IMR-90 (cell line): ENCODE measurements at regions not wholly inside any gene's neighbourhood (a gene's known extent, or its start where the extent isn't known, plus 50 kb on each side); places are given as distances from the start of the nearest gene placed in this dataset.
A peak's percentile ranks its signal among the peaks of the same experiment; 100 is the strongest.
"Not testable (repeated sequence)": the region's sequence is repeated elsewhere in the genome, so short reads cannot be mapped to it uniquely, and the experiment has no call there.

Source experiments
- ATAC-seq: fragments of 200-7000 bp; cut with Tn5 transposase; 2 replicates; pipeline ENCODE4 v1.9.1; 2020; ENCODE audit warnings: low read depth, mild to moderate bottlenecking, moderate library complexity
- BruUV-seq: library from RNA; stranded (reverse); fragments of 400-500 nt; replicated peaks from 2 replicates; lab custom pipeline; 2021; lab: Mats Ljungman, UMichigan
- CTCF ChIA-PET: fragments of 300-600 bp; formaldehyde crosslinking; extraction: SDS; loops from one replicate; lab custom pipeline; 2021; ENCODE audit warnings: antibody characterized with exemption; lab: Yijun Ruan, JAX
- POLR2A ChIA-PET: fragments of 300-600 bp; sonication (Branson Sonifier 250); formaldehyde crosslinking; loops from one replicate; lab custom pipeline; 2022; ENCODE audit warnings: antibody characterized with exemption; ENCODE audit not compliant: unreplicated experiment; lab: Charles Lee
- DNase-seq: peaks from one replicate; pipeline ENCODE4 v3.0.0; 2013
- H2AFZ ChIP-seq: replicated peaks from 2 replicates; pipeline ENCODE3; 2013; ENCODE audit warnings: low read length, mild to moderate bottlenecking; ENCODE audit not compliant: poor library complexity
- H2AK5ac ChIP-seq: 2 replicates; pipeline ENCODE4 v1.6.1; 2013; ENCODE audit warnings: low read depth, low read length, inconsistent platforms
- H2AK9ac ChIP-seq: replicated peaks from 2 replicates; pipeline ENCODE3; 2013; ENCODE audit warnings: mild to moderate bottlenecking, low read depth, low read length, moderate library complexity; ENCODE audit not compliant: poor library complexity
- H2BK120ac ChIP-seq: 2 replicates; pipeline ENCODE4 v1.6.1; 2013; ENCODE audit warnings: low read depth, low read length, inconsistent platforms
- H2BK15ac ChIP-seq: 3 replicates; pipeline ENCODE4 v1.6.1; 2013; ENCODE audit warnings: low read depth, low read length, inconsistent platforms
- H2BK20ac ChIP-seq: 2 replicates; pipeline ENCODE4 v1.6.1; 2013; ENCODE audit warnings: low read depth, mild to moderate bottlenecking, inconsistent platforms, low read length, moderate library complexity
- H2BK5ac ChIP-seq: 2 replicates; pipeline ENCODE4 v1.6.1; 2013; ENCODE audit warnings: mild to moderate bottlenecking, low read depth, low read length, inconsistent platforms; ENCODE audit not compliant: poor library complexity, severe bottlenecking
- H3K14ac ChIP-seq: replicated peaks from 2 replicates; pipeline ENCODE4 v1.6.1; 2013; ENCODE audit warnings: low read depth, low read length, inconsistent platforms
- H3K18ac ChIP-seq: 2 replicates; pipeline ENCODE4 v1.6.1; 2013; ENCODE audit warnings: low read depth, low read length, control low read depth
- H3K23ac ChIP-seq: 2 replicates; pipeline ENCODE4 v1.6.1; 2013; ENCODE audit warnings: low read depth, low read length, inconsistent platforms
- H3K27ac ChIP-seq: 2 replicates; pipeline ENCODE4 v1.5.1; 2013; ENCODE audit warnings: mild to moderate bottlenecking, control low read depth, low read length; ENCODE audit not compliant: insufficient read depth
- H3K27me3 ChIP-seq: 2 replicates; pipeline ENCODE4 v1.6.1; 2013; ENCODE audit warnings: low read length; ENCODE audit not compliant: control insufficient read depth, insufficient read depth
- H3K36me3 ChIP-seq: 2 replicates; pipeline ENCODE4 v1.6.1; 2013; ENCODE audit warnings: low read length, mixed read lengths; ENCODE audit not compliant: control insufficient read depth, insufficient read depth
- H3K4ac ChIP-seq: 2 replicates; pipeline ENCODE4 v1.6.1; 2013; ENCODE audit warnings: low read depth, low read length, inconsistent platforms
- H3K4me1 ChIP-seq: 2 replicates; pipeline ENCODE4 v1.6.1; 2013; ENCODE audit warnings: low read length, mixed read lengths; ENCODE audit not compliant: control insufficient read depth, insufficient read depth
- H3K4me2 ChIP-seq: 2 replicates; pipeline ENCODE4 v1.6.1; 2013; ENCODE audit warnings: low read depth, mild to moderate bottlenecking, control low read depth, low read length, moderate library complexity
- H3K4me3 ChIP-seq: 2 replicates; pipeline ENCODE4 v1.5.1; 2013; ENCODE audit warnings: low read depth, mild to moderate bottlenecking, control low read depth, low read length, moderate library complexity; ENCODE audit not compliant: insufficient read depth
- H3K56ac ChIP-seq: 2 replicates; pipeline ENCODE4 v1.6.1; 2013; ENCODE audit warnings: low read length, inconsistent platforms; ENCODE audit not compliant: insufficient read depth; ENCODE audit errors: extremely low read depth
- H3K79me1 ChIP-seq, 2 experiments: 2 replicates each; pipeline ENCODE4 v1.6.1; 2013; ENCODE audit warnings: low read length in 2 of 2, inconsistent platforms in 1 of 2, low read depth in 1 of 2
- H3K9ac ChIP-seq: 2 replicates; pipeline ENCODE4 v1.6.1; 2013; ENCODE audit warnings: low read depth, low read length, control low read depth
- H3K9me1 ChIP-seq: 2 replicates; pipeline ENCODE4 v1.6.1; 2013; ENCODE audit warnings: low read length, inconsistent platforms; ENCODE audit not compliant: insufficient read depth
- H3K9me3 ChIP-seq: 2 replicates; pipeline ENCODE4 v1.6.1; 2013; ENCODE audit warnings: low read length; ENCODE audit not compliant: control insufficient read depth, insufficient read depth
- H4K20me1 ChIP-seq: 2 replicates; pipeline ENCODE4 v1.6.1; 2013; ENCODE audit warnings: low read length, inconsistent platforms; ENCODE audit not compliant: insufficient read depth
- H4K5ac ChIP-seq: 2 replicates; pipeline ENCODE4 v1.6.1; 2013; ENCODE audit warnings: mild to moderate bottlenecking, low read depth, low read length, control low read depth
- H4K8ac ChIP-seq, 2 experiments: 2 replicates each; pipeline ENCODE4 v1.6.1; 2013; ENCODE audit warnings: low read depth in 2 of 2, low read length in 2 of 2, control low read depth in 1 of 2, inconsistent platforms in 1 of 2
- H4K91ac ChIP-seq: 2 replicates; pipeline ENCODE4 v1.6.1; 2013; ENCODE audit warnings: low read depth, low read length, inconsistent platforms; ENCODE audit not compliant: insufficient read depth
- WGBS, 2 experiments: methylation state at CpG; one replicate each; pipeline versions ENCODE4 v1.1.5 to v1.1.7; 2013; ENCODE audit warnings: missing lambda C conversion rate in 2 of 2; ENCODE audit not compliant: insufficient read length in 1 of 2; ENCODE audit errors: extremely low coverage in 2 of 2; 5-methylcytosine and 5-hydroxymethylcytosine counted together
- dilution Hi-C: fragments of 300-500 bp; cut with HindIII; formaldehyde crosslinking; loops from one replicate; pipeline ENCODE4 v1.14.3; 2018; ENCODE audit warnings: low sequenced_read_pairs; ENCODE audit not compliant: unreplicated experiment
- in situ Hi-C: fragments of 300-500 bp; cut with MboI; formaldehyde crosslinking; loops from 3 replicates; pipeline ENCODE4 v1.14.3; 2019; ENCODE audit warnings: low sequenced_read_pairs, inconsistent platforms, mixed read lengths
- intact Hi-C: fragments of 100-400 bp; cut with micrococcal nuclease; formaldehyde crosslinking; loops from 2 replicates; pipeline ENCODE4 v1.10.0; 2022

DNA sequence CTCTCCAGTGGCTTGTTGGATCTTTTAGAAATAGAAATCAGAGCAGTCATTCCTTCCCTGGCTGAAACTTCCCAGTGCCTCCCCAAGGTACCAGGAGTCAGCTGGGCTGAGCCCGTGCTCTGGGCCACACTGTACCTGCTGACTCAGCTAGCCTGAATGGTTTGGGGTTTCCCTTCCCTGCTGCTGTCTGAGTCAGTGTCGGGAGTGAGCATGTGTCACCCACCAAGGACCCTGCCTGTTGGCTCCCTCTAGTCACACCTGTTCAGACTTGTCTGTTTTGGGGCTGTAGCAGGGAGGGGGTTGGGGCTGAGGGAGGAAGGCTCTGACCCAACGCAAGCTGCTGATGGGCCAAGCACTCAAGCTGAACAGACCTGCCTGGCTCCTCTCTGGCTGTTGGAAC lies 4493.9 kb upstream of the TPTE start:
- no CpG with 5 or more reads among the region's 3 CpGs for WGBS, 2 experiments
- H3K4me3 ChIP-seq, H2BK20ac ChIP-seq, H2BK5ac ChIP-seq, H3K9me3 ChIP-seq, POLR2A ChIA-PET, H4K91ac ChIP-seq, H2AK9ac ChIP-seq, H2AFZ ChIP-seq, H2BK15ac ChIP-seq, H4K8ac ChIP-seq, H3K4ac ChIP-seq, H4K20me1 ChIP-seq, H3K27ac ChIP-seq, H3K56ac ChIP-seq, in situ Hi-C loops, H3K18ac ChIP-seq, H2BK120ac ChIP-seq, H3K9ac ChIP-seq, DNase-seq, H3K79me1 ChIP-seq, H3K9me1 ChIP-seq, H3K14ac ChIP-seq, H3K4me1 ChIP-seq, H3K27me3 ChIP-seq, BruUV-seq, H3K23ac ChIP-seq, intact Hi-C loops, H3K4me2 ChIP-seq, H4K5ac ChIP-seq, H3K36me3 ChIP-seq, dilution Hi-C loops, CTCF ChIA-PET, H2AK5ac ChIP-seq: not testable (repeated sequence)
- ATAC-seq: peak; percentile 60

DNA sequence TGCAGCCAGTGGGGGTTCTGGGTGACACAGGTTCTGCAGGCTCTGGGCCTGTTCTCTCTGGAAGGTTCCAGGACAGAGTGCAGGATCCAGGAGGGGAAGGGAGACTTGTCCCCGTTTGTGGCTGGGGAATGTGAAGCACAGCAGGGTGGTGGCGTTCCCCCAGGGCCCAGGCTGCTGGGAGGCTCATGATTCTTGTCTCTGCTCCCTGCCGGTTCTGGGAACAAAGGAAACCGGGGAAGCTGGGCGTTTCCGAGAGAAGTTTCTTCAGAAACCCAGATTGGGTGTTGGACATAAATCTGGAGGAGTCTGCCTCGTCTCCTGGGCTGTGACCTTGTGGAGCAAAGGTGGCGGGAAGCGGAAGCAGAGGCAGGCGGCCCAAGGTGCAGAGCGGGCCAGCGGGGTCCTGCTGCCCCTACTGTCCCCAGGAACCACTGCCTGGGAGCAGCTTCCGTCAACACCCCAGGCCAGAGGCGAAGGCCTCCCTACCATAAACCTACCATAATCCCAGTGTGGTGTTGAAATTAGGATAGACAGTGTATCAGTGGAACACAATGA lies 4487.2 kb upstream of the TPTE start:
- WGBS, 2 experiments: no CpG with 5 or more reads among the region's 14 CpGs
- H3K14ac ChIP-seq, H3K23ac ChIP-seq, BruUV-seq, ATAC-seq, H4K91ac ChIP-seq, in situ Hi-C loops, H3K9me1 ChIP-seq, H2AK5ac ChIP-seq, H2BK5ac ChIP-seq, intact Hi-C loops, H4K5ac ChIP-seq, H3K9ac ChIP-seq, H3K27ac ChIP-seq, H3K79me1 ChIP-seq, DNase-seq, H3K4me3 ChIP-seq, CTCF ChIA-PET, H3K36me3 ChIP-seq, H2AK9ac ChIP-seq, H3K4me1 ChIP-seq, dilution Hi-C loops, H4K8ac ChIP-seq, H3K18ac ChIP-seq, H2BK20ac ChIP-seq, H2BK15ac ChIP-seq, H3K56ac ChIP-seq, H2BK120ac ChIP-seq, H3K27me3 ChIP-seq, H3K4ac ChIP-seq, H3K9me3 ChIP-seq, POLR2A ChIA-PET, H2AFZ ChIP-seq, H3K4me2 ChIP-seq, H4K20me1 ChIP-seq: not testable (repeated sequence)
